Hepatocyte (in vitro differentiated cells): ENCODE measurements at regions not wholly inside any gene's neighbourhood (a gene's known extent, or its start where the extent isn't known, plus 50 kb on each side); places are given as distances from the start of the nearest gene placed in this dataset.

ENCODE experiments used
- EZH2 ChIP-seq: fragments of 200-600 bp; sonication (generic); IDR thresholded peaks from 2 replicates; pipeline ENCODE4 v1.6.1; 2016; ENCODE audit warnings: antibody characterized with exemption, mild to moderate bottlenecking, borderline replicate concordance
- EZH2phosphoT487 ChIP-seq: fragments of 200-600 bp; sonication (generic); IDR thresholded peaks from one replicate; pipeline ENCODE4 v1.6.1; 2018; ENCODE audit warnings: antibody characterized with exemption, mild to moderate bottlenecking, low read depth, moderate library complexity; ENCODE audit not compliant: unreplicated experiment, severe bottlenecking

DNA sequence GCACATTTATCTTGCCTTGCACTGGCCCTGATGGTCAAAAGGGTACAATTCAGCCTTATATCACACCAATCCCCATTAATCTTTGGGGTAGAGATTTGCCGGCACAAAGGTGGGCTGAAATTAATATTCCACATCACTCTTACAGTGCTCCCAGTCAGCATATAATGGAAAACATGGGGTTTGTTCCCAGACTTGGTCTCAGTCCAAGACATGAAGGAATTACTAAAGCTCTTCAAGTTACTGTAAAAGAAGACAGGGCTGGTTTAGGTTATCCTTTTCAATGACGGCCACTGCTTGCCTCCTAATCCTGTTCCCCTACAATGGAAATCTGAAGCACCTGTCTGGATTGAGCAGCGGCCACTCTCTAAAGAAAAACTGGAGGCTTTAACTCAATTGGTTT is 160.7 kb downstream of the IER5 start:
- TF ChIP-seq EZH2 (no peak), EZH2phosphoT487 (no peak)
